K562 (cell line): ENCODE measurements at regions not wholly inside any gene's neighbourhood (a gene's known extent, or its start where the extent isn't known, plus 50 kb on each side); places are given as distances from the start of the nearest gene placed in this dataset.

Source experiments
- ATAC-seq: fragments of 200-7000 bp; cut with Tn5 transposase; 3 replicates; pipeline ENCODE4 v1.9.1; 2020; ENCODE audit warnings: moderate library complexity
- BruUV-seq: library from RNA; stranded (reverse); fragments of 400-500 nt; replicated peaks from 2 replicates; lab custom pipeline; 2021; lab: Mats Ljungman, UMichigan
- CTCF ChIA-PET: fragments of 300-600 bp; formaldehyde crosslinking; extraction: SDS; loops from one replicate; lab custom pipeline; 2021; ENCODE audit warnings: low intra/inter-chr PET ratio; lab: Yijun Ruan, JAX
- POLR2A ChIA-PET: fragments of 300-600, 350-650 bp; sonication (Branson Sonifier 250); formaldehyde crosslinking; extraction: SDS; loops from one replicate; lab custom pipeline; 2021; ENCODE audit warnings: antibody characterized with exemption, inconsistent platforms; lab: Yijun Ruan, JAX
- DNase-seq, 4 experiments: peaks; one replicate each; pipeline versions ENCODE4 v3.0.0 to v3.0.0-alpha.2; 2011 to 2018; ENCODE audit warnings: low spot score in 3 of 4, mixed read lengths in 3 of 4; ENCODE audit errors: extremely low read depth in 1 of 4
- FAIRE-seq: peaks from 2 replicates; lab custom pipeline; 2011; peaks lifted over from hg19 to GRCh38; lab: Jason Lieb, UNC
- H2AFZ ChIP-seq: 2 replicates; pipeline ENCODE4 v1.6.0; 2011; ENCODE audit warnings: low read depth, low read length, control low read depth, inconsistent platforms
- H3K27ac ChIP-seq: fragments of 200-600 bp; 3 replicates; pipeline ENCODE4 v1.8.0; 2011; ENCODE audit warnings: low read depth, mild to moderate bottlenecking, control low read depth, inconsistent platforms, low read length, moderate library complexity, mixed read lengths; ENCODE audit errors: extremely low read depth
- H3K27me3 ChIP-seq, 2 experiments: fragments of 300-600 bp in 1 of 2; 2 replicates in 1 of 2; 3 replicates in 1 of 2; pipeline versions ENCODE4 v1.6.0 to v1.8.0; 2011; ENCODE audit warnings: inconsistent platforms in 2 of 2, low read length in 2 of 2, mild to moderate bottlenecking in 1 of 2, mixed read lengths in 1 of 2, moderate library complexity in 1 of 2; ENCODE audit not compliant: control insufficient read depth in 2 of 2, insufficient read depth in 2 of 2
- H3K36me3 ChIP-seq: fragments of 300-600 bp; 3 replicates; pipeline ENCODE4 v1.8.0; 2011; ENCODE audit warnings: mild to moderate bottlenecking, low read length, inconsistent platforms; ENCODE audit not compliant: control insufficient read depth, insufficient read depth
- H3K4me1 ChIP-seq, 2 experiments: fragments of 200-600 bp in 1 of 2; replicated peaks in 1 of 2; 2 replicates in 1 of 2; 3 replicates in 1 of 2; pipeline versions ENCODE4 v1.5.1 to v1.8.0; 2011; ENCODE audit warnings: inconsistent platforms in 2 of 2, low read length in 2 of 2, mild to moderate bottlenecking in 1 of 2, mixed read lengths in 1 of 2, moderate library complexity in 1 of 2; ENCODE audit not compliant: control insufficient read depth in 2 of 2, insufficient read depth in 2 of 2
- H3K4me2 ChIP-seq: 2 replicates; pipeline ENCODE4 v1.6.1; 2011; ENCODE audit warnings: low read length, control low read depth, inconsistent platforms, mixed read lengths; ENCODE audit not compliant: insufficient read depth
- H3K4me3 ChIP-seq: fragments of 200-600 bp; sonication (generic), shearing (Covaris generic); 2 replicates; pipeline ENCODE4 v1.5.1; 2016; ENCODE audit warnings: control low read depth, inconsistent platforms
- H3K79me2 ChIP-seq: fragments of 200-600 bp; 3 replicates; pipeline ENCODE4 v1.8.0; 2011; ENCODE audit warnings: low read length, inconsistent platforms; ENCODE audit not compliant: control insufficient read depth, insufficient read depth
- H3K9ac ChIP-seq, 2 experiments: 2 replicates each; pipeline versions ENCODE4 v1.6.0 to v1.6.1; 2011; ENCODE audit warnings: low read depth in 2 of 2, low read length in 2 of 2, control low read depth in 1 of 2, inconsistent platforms in 1 of 2, mild to moderate bottlenecking in 1 of 2, mixed read lengths in 1 of 2; ENCODE audit not compliant: insufficient read depth in 1 of 2
- H3K9me1 ChIP-seq: one replicate; pipeline ENCODE4 v1.6.0; 2011; ENCODE audit warnings: inconsistent platforms, mild to moderate bottlenecking, low read length, moderate library complexity; ENCODE audit not compliant: control insufficient read depth, insufficient read depth
- H3K9me3 ChIP-seq: replicated peaks from 2 replicates; pipeline ENCODE4 v1.5.1; 2011; ENCODE audit warnings: low read depth, low read length, inconsistent platforms; ENCODE audit not compliant: control insufficient read depth, insufficient read depth
- H4K20me1 ChIP-seq: replicated peaks from 2 replicates; pipeline ENCODE4 v1.6.1; 2011; ENCODE audit warnings: low read length, inconsistent platforms, mixed read lengths; ENCODE audit not compliant: control insufficient read depth, insufficient read depth
- ARID3B ChIP-seq: fragments of 250-450 bp; sonication (Bioruptor Pico); IDR thresholded peaks from 2 replicates; pipeline ENCODE4 v1.4.0; 2020; ENCODE audit warnings: borderline replicate concordance
- CBFA2T2 ChIP-seq: fragments of 450-650 bp; conservative IDR thresholded peaks from 2 replicates; pipeline ENCODE4 v1.6.1; 2017; ENCODE audit warnings: mild to moderate bottlenecking
- HDAC8 ChIP-seq: fragments of 450-650 bp; IDR thresholded peaks from 2 replicates; pipeline ENCODE4 v1.6.1; 2016; ENCODE audit warnings: mild to moderate bottlenecking, missing genetic modification characterization, moderate library complexity, missing compliant biosample characterization
- MEIS2 ChIP-seq: fragments of 450-650 bp; IDR thresholded peaks from 2 replicates; pipeline ENCODE4 v1.6.1; 2014; ENCODE audit warnings: mild to moderate bottlenecking; ENCODE audit not compliant: partially characterized antibody
- MYNN ChIP-seq, 2 experiments: sonication (generic); formaldehyde crosslinking in 1 of 2; IDR thresholded peaks; 2 replicates each; pipeline versions ENCODE4 v1.5.0 to v1.6.1; 2016 to 2020; ENCODE audit warnings: antibody characterized with exemption in 1 of 2, missing genetic modification reagents in 1 of 2
- PKNOX1 ChIP-seq: fragments of 450-650 bp; IDR thresholded peaks from 2 replicates; pipeline ENCODE4 v1.6.1; 2016
- RAD21 ChIP-seq, 2 experiments: fragments of 250-450 bp in 1 of 2; fragments of 450-650 bp in 1 of 2; sonication (Bioruptor Pico) in 1 of 2; formaldehyde crosslinking in 1 of 2; IDR thresholded peaks in 1 of 2; conservative IDR thresholded peaks in 1 of 2; 2 replicates each; pipeline versions ENCODE4 v1.4.0 to v1.8.0; 2020 to 2022; ENCODE audit warnings: mild to moderate bottlenecking in 2 of 2, moderate library complexity in 1 of 2
- RREB1 ChIP-seq: fragments of 250-450 bp; sonication (Bioruptor Pico); IDR thresholded peaks from 2 replicates; pipeline ENCODE4 v1.4.0; 2020
- SETDB1 ChIP-seq: IDR thresholded peaks from one replicate; pipeline ENCODE4 v1.6.1; 2012; ENCODE audit warnings: low read length, control low read depth, inconsistent platforms
- STAG1 ChIP-seq: sonication (generic); formaldehyde crosslinking; IDR thresholded peaks from 2 replicates; pipeline ENCODE4 v1.5.0; 2020; ENCODE audit warnings: missing genetic modification reagents, borderline replicate concordance
- ZNF175 ChIP-seq: fragments of 200-800 bp; sonication (Bioruptor generic); IDR thresholded peaks from 2 replicates; pipeline ENCODE4 v1.6.1; 2016; ENCODE audit warnings: low read depth, mild to moderate bottlenecking, missing genetic modification characterization, missing compliant biosample characterization
- ZNF354B ChIP-seq: fragments of 250-450 bp; sonication (Bioruptor Pico); IDR thresholded peaks from 2 replicates; pipeline ENCODE4 v1.4.0; 2020
- ZNF444 ChIP-seq: fragments of 250-450 bp; sonication (Bioruptor Pico); IDR thresholded peaks from 2 replicates; pipeline ENCODE4 v1.4.0; 2020; ENCODE audit warnings: mild to moderate bottlenecking, moderate library complexity
- ZNF764 ChIP-seq: fragments of 250-450 bp; sonication (Bioruptor Pico); IDR thresholded peaks from 2 replicates; pipeline ENCODE4 v1.4.0; 2020; ENCODE audit warnings: low read depth, mild to moderate bottlenecking, moderate library complexity
- ZSCAN29 ChIP-seq: fragments of 450-650 bp; IDR thresholded peaks from 2 replicates; pipeline ENCODE4 v1.6.1; 2017
- in situ Hi-C: fragments of 300-500 bp; cut with MboI; formaldehyde crosslinking; loops from 4 replicates; pipeline ENCODE4 v1.15.0; 2018; ENCODE audit warnings: inconsistent platforms, mixed read lengths
- intact Hi-C: fragments of 100-400 bp; cut with micrococcal nuclease; formaldehyde crosslinking; loops from 2 replicates; pipeline ENCODE4 v1.14.2; 2022

GRCh38 chr15:72835294-72835890, 51.8 kb upstream of the ADPGK start:
- intact Hi-C loops (no loop called here), in situ Hi-C loops (no loop called here)
- no peak overlapping the region for H3K27ac ChIP-seq
- CTCF ChIA-PET, result no interaction called here
- DNase-seq, result peak in 1 of 4 experiments; percentile 4
- H3K4me3 ChIP-seq, result no peak overlapping the region
- no peaks in the 10 kb centered on the region for H4K20me1 ChIP-seq
- no TSS peak for BruUV-seq
- H3K36me3 ChIP-seq, result no peaks in the 10 kb centered on the region
- peaks cover 2 to 13% of the 10 kb centered on the region in 2 experiments; a peak in 2 of 5 replicates for H3K27me3 ChIP-seq
- ATAC-seq, result peak; percentile 52
- no peak overlapping the region for H3K4me2 ChIP-seq
- no peak overlapping the region for H2AFZ ChIP-seq
- H3K9me1 ChIP-seq, result no peaks in the 10 kb centered on the region
- H3K4me1 ChIP-seq, result no peaks in the 10 kb centered on the region
- H3K9ac ChIP-seq, result no peak overlapping the region
- POLR2A ChIA-PET, result interaction anchor here (0.5 kb wide), 1 partner anchor 459 kb away, joined by 6 read pairs; the partner anchor contains the start of gene HEXA
- H3K79me2 ChIP-seq, result no peaks in the 10 kb centered on the region
- no peaks in the 10 kb centered on the region for H3K9me3 ChIP-seq
- FAIRE-seq, result no peak
- TF ChIP-seq ARID3B (CRISPR knock-in tag) (no peak), RREB1 (CRISPR knock-in tag) (no peak), STAG1 (CRISPR knock-in tag) (no peak), PKNOX1 (peak; percentile 71), ZNF175 (CRISPR knock-in tag) (no peak), ZNF764 (CRISPR knock-in tag) (no peak), ZNF444 (CRISPR knock-in tag) (no peak), ZSCAN29 (no peak), MEIS2 (peak; percentile 63), SETDB1 (no peak), CBFA2T2 (no peak), RAD21 (CRISPR knock-in tag; conservative IDR thresholded peaks at IDR 0.05 in 1 of 2, IDR thresholded peaks at IDR 0.05 in 1 of 2) (0 out of 4 replicates have a peak, but pooled peaks of 1 of the 2 experiments have one; percentile 22), HDAC8 (no peak), ZNF354B (no peak), MYNN (IDR thresholded peaks at IDR 0.05) (no peak), MYNN (CRISPR knock-in tag; IDR thresholded peaks at IDR 0.05) (no peak)
